Stimulated activated CD4-positive, alpha-beta T cell treated with anti-CD3 and anti-CD28 coated beads, Interleukin-2, amount 100 ng/mL, for 4 hours (primary cell): ENCODE measurements at regions not wholly inside any gene's neighbourhood (a gene's known extent, or its start where the extent isn't known, plus 50 kb on each side); places are given as distances from the start of the nearest gene placed in this dataset.

Source experiments
- DNase-seq: peaks from one replicate; pipeline ENCODE4 v3.0.0-alpha.2; 2020; ENCODE audit warnings: low read depth

DNA sequence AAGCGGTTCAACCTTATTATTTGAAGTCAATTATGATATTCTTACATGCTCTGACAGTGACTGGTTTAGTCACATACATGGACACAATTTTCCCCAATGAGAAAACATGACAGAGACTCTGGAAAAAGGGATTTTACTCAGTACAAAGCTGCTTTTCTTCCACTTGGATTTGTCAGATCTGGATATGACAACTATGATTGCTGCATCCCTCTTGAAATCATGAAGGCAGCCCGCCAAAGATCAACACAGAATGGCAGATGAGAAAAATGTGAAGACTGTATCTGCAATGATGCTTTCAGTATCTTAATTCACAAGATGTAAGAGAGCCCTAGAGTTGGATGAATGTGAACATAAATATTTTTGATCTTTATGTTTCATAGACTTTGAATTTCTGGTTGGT, 439.6 kb downstream of the CDH8 start:
- no peak for DNase-seq

DNA sequence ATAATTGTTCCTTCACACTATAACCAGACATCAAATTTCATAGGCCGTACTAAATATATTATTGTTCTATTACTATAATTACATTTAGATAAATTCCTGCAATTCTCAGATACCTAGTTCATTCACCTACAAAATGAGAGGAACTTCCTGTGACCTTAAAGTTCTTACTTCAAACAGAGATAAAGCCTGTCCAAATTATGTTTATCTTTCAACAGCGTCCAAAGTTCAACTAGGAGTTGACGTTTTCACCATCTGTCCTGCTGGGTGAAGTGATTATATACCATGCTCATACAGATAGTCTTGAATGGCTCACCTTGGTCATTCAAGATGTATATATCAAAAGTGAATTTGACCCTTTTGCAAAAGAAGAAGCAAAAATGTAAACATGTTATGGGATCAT, 440.6 kb downstream of the CDH8 start:
- no peak for DNase-seq

DNA sequence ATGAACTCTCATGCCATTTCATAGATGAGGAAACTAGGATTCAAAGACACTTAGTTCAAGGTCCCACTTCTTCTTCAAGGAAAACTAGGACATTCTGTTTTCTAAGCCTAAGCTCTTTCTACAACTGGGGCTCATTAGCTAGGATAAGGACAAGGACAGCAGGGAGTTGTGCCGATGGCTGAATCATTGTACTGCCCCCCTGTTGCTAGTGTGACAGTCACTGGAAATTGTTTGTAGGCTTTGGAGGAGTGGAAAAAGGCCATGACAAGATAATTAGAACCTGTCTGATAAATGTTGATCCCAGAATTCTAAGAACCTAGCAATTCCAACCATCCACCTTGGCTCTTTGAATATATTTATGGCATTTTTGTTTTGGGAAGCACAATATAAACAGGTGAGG, 445.7 kb downstream of the CDH8 start:
- DNase-seq: no peak

DNA sequence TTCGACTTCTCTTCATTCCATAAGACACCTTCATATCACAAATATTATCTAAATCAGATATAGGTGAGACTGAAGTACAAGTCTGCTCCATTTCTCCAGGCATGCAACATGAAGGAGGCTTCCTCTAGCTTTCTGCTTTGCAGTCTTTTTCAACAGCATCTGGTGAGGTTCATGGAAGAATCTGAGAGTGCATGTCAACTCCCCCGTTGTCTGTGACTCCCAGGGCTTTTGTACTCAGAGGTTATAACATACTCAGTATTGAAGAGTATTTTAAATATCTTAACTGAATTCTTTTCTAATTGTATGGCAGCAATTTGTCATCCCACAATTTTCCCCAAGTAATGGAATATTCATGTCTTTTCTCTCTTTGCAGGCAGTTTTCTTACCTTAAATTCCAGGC, 448.7 kb downstream of the CDH8 start:
- DNase-seq: no peak

DNA sequence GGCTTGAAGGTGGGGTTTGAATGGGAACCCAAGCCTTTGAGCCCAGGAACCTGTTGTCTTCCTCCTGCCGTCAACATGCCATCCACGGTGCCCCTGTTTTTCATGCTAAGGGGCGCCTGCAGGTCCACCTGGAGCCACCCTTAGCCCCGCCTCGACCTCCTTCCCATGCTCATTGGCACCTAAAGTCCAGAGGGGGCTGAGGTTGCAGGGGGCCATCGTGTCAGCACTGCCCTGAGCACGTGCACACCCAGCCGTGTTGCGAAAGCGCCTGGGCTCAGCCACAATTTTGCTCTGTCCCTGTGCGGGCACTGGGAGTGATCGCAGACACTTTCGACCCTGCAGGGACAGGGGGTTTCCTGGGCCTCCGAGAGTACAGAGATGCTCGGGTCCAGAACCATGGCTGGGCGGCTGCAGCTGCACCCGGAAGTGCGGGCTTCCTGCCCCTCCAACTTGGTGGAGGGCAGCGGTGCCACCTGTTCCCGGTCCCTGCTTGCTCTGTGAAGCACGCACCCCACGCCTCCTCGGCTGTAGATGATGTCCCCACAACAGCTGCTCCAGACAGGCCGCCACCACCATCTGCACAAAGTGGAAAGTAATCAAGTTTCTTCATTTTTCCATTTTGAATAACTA, 454.7 kb downstream of the CDH8 start:
- DNase-seq: no peak

DNA sequence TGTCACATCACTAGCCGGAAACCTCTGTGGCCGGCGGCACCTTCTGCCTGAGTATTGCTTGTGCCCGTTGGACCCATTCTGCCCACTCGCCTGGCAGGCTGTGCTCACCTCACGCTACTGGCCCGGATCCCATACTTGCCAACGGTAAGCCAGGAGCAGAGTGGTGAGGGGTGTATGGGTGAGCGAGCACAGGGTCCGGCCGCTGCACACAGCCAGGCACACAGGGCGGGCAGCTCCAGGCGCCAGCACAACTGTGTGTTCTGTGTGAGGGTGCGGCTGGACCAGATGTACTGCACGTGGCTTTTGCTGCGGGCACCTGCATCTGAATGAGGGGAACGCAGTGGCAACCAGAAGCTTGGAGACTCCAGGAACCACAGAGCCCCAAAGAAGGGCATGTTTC, 455.7 kb downstream of the CDH8 start:
- no peak for DNase-seq

DNA sequence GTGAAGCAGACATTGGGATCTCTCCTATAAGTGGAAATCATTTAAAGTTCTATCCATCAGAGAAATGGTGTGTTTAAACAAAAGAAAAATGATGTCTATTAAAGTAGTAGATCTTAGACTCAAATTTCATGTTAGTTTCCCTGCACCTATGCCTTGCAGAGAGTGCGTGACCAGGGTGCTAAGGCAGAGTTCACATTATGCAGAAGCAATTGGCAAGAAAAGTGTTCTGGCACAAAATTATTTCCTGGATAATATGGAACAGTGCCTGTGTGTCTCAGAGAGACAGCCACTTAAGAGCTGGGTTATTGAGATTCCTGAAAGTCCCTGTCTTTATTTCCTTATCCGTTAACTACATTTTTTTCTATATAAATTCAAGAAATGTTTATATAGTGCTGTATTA, 457.0 kb downstream of the CDH8 start:
- no peak for DNase-seq

DNA sequence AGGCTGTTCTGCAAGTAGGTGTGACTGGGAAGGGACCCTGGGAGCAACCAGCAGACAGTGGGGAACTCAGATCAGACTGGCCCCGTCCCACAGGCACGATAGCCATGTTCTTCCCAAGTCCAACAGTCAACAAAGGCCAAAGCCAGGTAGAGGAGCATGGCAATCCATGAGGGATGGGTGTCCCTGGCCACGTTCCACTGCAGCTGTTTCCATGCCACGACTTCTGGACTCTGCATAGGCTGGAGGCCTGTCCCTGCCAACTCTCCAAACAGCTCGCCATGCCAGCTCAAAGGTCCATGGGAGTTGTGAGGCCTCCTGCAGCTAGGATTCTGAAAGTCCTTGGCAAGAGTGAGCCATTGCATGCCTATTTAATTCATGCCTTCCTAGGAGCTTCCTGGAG, 459.8 kb downstream of the CDH8 start:
- no peak for DNase-seq

DNA sequence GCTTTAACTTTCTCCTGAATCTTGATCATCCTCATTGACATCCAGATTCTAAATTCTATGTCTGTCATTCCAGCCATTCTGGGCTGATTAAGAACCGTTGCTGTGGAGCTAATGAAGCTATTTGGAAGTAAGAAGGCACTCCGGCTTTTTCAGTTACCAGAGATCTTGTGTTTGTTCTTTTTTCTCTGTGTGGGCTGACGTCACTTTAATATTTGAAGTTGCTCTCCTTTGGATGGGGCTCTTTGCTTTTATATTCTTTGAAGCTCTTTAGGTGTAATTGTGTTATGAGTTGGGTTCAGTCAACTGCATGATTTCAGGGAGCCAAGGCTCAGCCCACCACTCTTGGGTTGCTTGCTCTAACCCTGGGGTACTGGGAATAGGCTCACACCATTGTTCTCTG, 460.6 kb downstream of the CDH8 start:
- no peak for DNase-seq

DNA sequence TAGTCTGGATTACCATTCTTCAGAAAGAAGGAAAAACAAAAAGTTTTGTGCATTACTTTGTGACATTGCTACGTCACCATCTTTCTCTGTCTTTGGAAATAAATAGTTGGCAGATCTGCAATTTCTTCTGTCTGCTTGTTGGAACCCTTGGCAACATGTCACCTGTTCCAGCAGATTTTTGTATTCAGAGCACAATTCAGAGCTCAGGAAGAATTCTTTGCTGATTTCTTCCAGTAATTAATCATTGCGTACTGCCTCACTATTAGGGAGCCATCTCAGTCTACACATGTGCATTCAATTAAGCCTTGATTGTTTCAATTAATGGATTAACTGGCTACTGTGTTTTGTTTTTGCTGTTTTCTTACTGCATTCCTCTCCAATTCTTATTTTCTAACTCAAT, 467.2 kb downstream of the CDH8 start:
- no peak for DNase-seq

DNA sequence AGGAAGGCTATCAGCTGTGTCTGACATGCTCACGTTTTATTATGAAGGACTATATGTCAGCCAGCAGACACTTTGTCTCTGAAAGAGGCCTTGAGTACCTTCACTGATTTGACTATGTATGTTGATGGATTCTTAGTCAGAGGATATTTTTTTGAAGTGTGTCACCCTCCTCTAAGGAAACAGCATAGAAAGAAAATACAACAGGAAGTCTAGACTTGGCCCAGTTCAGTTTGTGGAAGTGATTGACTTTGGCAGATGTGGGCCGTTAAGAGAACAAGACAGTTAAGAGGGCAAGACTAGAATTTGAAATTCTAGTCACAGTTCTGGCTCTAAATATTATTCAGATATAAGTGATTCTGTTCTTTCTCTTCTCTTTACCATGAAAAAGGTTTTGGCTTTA, 471.5 kb downstream of the CDH8 start:
- DNase-seq: no peak

DNA sequence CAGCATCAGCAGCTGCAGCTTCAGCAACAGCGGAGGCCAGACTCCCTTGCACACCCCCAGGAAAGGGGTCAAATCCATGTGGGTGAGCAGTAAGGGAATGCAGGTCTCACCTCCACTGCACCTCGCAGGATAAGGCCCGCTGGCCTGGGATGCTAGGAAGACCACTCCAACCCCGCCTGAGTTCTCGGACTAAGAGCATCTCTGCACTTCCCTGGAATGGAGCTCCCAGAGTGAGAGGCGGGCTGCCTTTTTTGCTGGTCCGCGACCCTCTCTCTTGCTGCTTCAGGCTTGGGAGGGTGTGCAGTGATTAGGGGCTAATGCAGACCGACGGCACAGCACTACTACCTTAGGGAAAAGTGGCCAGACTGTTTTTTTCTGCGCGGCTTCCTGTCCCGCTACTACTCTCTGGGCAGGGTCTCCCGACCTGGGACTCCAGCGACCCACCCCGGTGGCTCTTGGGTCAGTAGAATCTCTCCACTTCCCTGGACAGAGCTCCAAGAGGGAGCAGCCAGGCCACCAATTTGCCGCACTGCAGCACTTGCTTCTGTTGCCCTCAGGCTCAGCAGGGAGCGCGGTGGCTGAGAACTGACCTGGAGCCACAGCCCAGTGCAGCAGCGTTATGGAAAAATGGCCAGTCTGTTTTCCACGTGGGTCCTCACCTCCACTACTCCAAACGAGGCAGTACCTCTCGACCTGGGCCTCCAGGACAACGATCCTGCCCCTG, 480.4 kb downstream of the CDH8 start:
- no peak for DNase-seq

DNA sequence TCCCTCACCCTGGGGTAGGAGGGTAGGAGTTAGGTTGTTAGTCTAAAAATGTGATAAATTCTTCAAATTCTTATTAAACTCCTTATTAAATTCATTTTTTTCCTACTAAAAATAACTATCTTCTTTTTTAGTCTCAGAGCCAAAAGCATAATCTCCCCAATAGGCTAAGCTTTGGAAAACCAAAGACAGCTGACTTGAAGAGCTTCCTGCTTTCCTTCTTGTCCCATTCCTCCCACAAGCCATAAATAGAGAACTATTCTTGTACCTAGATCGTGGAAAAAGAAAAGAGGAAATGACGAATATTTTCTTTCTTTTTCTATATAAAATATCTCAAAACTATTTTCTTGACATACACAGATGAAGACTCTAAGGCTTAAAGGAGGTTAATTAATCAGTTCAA, 486.9 kb downstream of the CDH8 start:
- no peak for DNase-seq

DNA sequence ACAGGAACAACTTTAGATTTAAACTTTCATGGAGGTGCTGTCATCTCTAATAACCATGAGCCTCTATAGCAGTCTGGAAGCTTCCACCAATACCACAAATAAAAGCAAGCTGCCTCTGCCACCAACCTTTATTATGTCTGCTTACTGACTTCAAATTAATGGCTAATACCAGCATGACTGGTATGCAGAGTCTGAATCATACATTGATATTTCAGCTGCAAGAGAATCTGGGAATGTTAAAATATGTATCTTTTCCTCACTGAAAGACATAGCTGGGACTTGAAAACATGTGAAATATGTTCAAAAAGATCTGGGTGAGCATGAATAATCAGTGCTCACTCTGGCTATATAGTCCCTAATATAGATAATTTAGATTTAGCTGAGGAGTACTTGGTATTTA, 488.6 kb downstream of the CDH8 start:
- DNase-seq: no peak

DNA sequence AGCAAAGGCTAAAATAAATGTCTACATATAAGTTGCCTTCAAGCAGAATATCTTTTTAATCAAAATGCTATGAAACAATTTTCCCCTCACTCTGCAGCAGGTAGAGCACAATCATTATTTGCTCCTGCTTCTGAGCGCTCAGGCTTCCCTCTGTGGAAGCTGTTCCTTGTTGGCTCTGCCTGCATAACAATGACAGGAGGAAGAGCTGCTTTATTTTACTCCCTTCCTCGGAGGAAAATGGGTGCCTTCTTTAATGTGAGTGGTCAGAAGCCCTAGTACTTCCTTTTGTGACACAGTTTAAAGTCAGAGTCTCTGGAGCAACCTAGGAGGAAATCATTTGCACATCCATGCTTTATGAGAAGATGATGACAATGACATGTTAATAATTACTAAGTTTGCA, 492.1 kb downstream of the CDH8 start:
- no peak for DNase-seq

DNA sequence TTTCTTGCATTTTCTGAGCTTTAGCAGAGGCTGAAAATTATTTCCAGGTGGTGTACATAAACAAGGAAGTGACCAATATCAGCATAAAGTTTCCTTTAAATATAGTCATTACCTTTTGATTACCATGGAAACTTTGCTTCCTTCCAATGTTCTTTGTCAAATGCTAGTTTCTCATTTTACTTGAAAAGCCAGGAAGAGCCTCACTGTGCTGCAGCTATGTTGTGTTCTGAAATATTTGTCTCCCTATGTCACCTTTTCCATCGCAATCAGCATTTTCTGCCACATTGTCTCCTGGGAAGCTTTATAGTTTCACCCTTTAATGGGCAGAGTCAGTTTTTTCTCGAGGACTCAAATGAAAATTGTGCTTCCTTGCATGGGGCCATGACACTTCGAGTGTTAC, 496.0 kb downstream of the CDH8 start:
- DNase-seq: no peak

DNA sequence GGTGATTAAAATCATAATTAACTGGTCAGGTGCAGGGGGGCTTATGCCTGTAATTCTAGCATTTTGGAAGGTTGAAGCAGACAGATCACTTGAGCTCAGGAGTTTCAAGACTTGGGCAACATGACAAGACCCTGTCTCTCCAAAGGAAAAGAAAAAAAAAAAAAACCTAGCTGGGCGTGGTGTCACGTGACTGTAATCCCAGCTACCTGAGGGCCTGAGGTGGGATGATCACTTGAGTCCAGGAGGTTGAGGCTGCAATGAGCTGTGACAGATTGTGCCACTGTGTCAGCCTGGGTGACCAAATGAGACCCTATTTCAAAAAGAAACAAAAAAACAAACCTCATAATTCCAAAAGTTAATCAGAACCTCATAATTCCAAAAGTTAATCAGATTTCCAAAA, 505.5 kb downstream of the CDH8 start:
- no peak for DNase-seq

DNA sequence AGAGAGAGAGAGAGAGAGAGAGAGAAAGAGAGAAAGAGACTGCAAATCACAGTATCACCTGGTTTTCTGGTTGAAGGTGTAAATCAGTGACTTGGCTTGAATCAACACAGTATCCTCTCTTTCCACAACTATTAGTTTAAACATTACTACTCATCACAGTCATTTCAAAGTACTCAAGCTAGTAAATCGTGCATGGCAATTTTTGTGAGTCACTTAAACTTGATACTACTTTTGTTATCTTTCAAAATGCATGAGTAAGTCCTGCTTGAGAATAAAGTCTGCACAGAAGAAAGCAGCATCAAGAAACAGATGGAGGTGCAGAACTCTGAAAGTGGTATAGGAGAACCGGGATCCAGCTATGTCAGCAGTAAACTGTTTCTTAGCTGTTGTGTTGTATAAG, 535.4 kb downstream of the CDH8 start:
- no peak for DNase-seq

DNA sequence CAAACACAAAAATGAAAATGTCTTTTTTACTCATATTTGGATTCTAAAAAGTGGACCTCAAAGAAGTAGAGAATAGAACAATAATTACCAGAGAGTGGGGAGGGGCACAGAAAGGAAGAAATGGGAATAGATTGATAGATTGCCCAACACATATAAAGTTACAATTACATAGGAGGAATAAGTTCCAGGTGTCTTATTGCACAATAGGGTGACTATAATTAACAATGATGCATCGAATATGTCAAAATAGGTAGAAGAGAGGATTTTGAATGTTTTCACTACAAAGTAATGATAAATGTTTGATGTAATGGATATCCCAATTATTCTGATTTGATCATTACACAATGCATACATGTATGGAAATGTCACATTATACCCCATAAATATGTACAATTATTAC, 556.0 kb downstream of the CDH8 start:
- no peak for DNase-seq

DNA sequence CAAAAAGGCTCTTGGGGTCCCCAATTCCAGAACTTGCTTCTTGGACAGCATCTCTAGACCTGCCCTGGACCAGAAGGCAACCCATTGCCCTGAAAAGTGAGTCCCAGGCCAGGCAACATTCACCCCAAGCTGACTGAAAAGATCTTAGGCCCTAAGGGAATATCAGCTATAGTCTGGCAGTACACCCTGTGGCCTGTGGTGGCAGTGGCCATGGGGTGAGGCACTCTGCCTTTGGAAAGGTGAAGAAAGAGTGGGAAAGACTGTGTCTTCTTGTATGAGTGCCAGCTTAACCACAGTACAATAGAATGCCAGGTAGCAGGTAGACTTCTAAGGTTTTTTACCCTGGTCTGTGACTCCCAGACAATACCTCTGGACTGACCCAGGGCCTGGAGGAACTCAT, 564.5 kb downstream of the CDH8 start:
- DNase-seq: no peak

DNA sequence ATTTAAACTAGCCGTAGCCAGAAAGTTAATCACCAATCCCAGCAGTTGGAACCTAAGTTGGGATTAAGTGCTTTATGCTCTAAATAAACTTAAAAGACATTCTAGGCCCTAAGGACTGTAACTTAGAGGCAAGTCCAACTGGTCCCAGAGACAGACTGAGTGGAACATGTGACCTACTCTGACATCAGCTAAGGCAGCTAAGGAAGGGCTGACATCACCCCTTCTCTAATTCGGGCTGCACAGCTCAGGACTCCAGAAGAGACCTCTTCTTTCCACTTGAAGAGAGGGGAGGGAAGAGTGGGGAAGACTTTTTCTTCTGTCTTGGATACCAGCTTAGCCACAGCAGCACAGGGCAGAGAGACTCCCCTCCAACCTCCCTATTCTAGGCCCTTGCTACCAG, 565.2 kb downstream of the CDH8 start:
- no peak for DNase-seq

DNA sequence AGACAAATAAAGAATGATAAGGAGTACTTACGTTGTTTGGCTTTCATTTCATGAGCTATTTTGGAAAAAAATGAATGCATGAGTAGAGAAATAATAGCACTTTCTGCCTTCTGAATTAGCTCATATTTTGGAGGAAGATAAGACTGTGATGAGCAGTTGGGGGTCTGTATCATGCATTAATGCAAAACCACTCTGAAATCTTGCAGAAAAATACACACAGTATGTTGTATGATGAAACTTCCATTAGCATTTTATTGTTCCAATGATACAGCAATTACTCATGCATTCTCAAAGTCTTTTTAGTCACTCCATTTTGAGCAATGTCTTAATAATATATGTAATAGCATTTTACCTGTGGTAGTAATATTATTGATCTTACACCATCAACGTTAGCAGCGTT, 571.0 kb downstream of the CDH8 start:
- no peak for DNase-seq

DNA sequence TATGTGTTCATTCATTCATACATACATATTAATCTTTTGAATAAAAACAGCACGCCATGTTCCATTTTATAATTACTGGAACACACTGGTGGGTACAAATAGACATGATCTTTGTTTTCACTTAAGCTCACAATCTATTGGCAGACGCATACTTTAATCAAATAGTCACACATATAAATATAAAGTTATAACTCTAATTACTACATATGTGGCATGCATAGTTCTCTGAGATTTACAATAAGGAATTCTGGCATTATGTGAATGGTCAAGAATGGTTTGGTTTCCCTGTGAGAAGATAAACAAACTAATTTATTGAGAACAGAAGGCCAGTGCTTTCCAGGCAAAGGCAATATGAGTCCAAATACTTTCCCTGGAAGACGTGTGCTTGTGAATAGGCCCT, 576.2 kb downstream of the CDH8 start:
- DNase-seq: no peak

DNA sequence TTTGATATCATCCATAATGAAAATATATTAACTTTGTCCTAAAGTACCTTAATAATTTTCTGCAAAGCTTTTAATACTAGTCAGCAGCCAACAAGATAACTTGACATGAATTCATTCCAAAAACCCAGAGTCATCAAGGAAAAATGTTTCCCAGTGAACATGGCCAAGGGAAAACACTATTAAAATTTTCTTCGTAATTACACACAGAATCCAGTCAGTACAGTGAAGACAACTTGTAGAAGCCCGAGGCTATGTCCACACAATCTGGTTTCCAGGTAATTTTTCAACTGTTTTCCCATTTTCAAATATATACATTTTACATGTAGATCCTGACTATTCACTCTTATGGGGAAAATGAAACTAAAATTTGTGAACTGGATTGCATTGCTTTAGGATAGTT, 600.9 kb downstream of the CDH8 start:
- no peak for DNase-seq
